KBM-7 (cell line): ENCODE measurements at regions not wholly inside any gene's neighbourhood (a gene's known extent, or its start where the extent isn't known, plus 50 kb on each side); places are given as distances from the start of the nearest gene placed in this dataset.
A peak's percentile ranks its signal among the peaks of the same experiment; 100 is the strongest.
"Not testable (repeated sequence)": the region's sequence is repeated elsewhere in the genome, so short reads cannot be mapped to it uniquely, and the experiment has no call there.

Source experiments
- DNase-seq: peaks from one replicate; pipeline ENCODE4 v3.0.0-alpha.2; 2015
- in situ Hi-C: fragments of 300-500 bp; cut with MboI; formaldehyde crosslinking; loops from 2 replicates; pipeline ENCODE4 v1.14.3; 2020; ENCODE audit warnings: low sequenced_read_pairs, low pct_unique_long_range_greater_than_20kb, mixed read lengths

GRCh38 chr10:93215312-93215711, 141.6 kb downstream of the CYP26A1 start:
- in situ Hi-C loops, result no loop called here
- no peak for DNase-seq

DNA sequence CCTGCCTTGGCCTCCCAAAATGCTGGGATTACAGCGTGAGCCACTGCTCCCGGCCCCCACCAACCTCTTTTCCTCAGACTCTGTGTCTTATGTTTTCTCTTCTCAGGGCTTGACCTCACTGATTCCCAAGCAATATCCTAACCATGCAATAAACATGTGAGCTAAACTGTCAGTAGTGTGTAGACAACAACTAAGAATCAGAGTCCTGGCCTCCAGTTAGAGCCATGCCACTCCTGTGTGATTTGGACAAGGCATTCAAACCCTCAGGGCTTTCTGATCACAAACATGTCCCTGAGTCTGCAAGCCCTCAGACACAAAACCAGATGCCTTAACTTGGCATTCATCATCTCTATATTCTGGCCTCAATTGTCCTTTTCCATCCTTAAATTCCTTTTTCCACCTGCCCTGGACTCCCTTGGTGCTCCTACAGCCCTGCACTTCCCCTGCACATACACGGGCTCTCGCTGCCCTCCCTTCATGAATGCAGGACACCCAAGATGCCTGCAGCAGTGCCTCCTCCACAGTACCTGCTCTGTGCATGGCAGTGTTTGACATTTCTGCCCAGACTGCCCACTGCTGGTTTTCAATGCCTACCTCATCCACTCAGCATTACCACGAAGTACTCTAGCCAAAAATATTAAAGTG, 142.8 kb downstream of the CYP26A1 start:
- in situ Hi-C loops, result no loop called here
- no peak for DNase-seq

- DNase-seq, result no peak
- in situ Hi-C loops, result no loop called here
These were observed 144.7 kb downstream of the CYP26A1 start for GRCh38 chr10:93218386-93218785.

DNA sequence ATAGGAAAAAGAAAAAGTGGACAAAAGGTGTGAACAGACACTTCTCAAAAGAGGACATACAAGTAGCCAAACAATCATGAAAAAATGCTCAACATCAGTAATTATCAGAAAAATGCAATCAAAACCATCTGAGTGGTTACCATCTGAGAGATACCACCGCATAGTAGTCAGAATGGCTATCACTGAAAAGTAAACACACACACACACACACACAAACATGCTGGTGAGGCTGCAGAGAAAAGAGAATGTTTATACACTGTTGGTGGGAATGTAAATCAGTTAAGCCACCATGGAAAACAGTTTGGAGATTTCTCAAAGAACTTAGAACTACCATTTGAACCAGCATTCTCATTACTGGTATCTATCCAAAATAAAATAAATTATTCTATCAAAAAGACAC, 145.7 kb downstream of the CYP26A1 start:
- in situ Hi-C loops, result no loop called here
- DNase-seq, result no peak

- no peak for DNase-seq
- in situ Hi-C loops, result no loop called here
These were observed 146.8 kb downstream of the CYP26A1 start for GRCh38 chr10:93220296-93221170.

GRCh38 chr10:93221171-93221496, 147.4 kb downstream of the CYP26A1 start:
- in situ Hi-C loops, result no loop called here
- DNase-seq, result no peak

DNA sequence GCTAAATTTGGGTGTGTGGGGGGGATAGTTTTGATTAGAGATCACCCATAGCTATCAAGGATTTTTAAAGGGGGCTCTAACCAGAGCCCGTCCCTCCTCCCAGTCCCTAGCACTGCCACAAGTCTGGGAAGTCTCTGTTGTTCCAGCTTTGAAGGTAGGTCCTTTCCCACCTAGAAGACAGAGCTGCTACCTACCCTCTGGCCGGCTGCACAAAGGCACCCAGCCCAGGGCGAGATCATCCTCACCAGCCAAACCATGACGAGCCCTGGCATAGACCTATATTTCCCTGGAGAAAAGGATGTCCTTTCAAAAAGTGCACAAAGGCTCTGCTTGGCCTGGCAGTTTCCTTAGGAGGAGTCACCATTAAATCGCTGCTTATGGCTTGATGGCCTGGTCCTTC, 147.8 kb downstream of the CYP26A1 start:
- DNase-seq, result no peak
- in situ Hi-C loops, result no loop called here

- in situ Hi-C loops, result no loop called here
- DNase-seq, result no peak
These were observed 148.6 kb downstream of the CYP26A1 start for GRCh38 chr10:93222211-93222754.

- DNase-seq, result no peak
- in situ Hi-C loops, result no loop called here
These were observed 149.2 kb downstream of the CYP26A1 start for GRCh38 chr10:93222876-93223275.

DNA sequence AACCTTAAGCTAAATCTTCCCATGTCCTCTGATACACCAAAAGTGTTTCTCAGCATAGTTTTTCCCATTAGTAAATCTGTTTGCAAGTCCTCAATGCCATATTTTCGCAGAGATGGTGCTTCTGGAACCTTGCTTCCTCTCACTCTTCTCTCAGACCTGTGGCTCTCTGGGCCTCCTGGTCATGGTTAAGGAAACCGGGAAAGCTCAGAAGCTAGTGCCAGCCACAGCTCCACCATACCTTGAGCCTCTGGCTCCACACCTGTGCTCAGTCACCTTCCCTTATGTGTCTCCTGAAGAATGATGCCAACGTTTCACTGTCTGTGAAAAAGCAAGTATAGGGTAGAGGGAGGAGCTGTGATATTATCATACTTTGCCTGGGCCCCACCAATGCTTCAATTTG, 149.6 kb downstream of the CYP26A1 start:
- in situ Hi-C loops, result no loop called here
- no peak for DNase-seq

DNA sequence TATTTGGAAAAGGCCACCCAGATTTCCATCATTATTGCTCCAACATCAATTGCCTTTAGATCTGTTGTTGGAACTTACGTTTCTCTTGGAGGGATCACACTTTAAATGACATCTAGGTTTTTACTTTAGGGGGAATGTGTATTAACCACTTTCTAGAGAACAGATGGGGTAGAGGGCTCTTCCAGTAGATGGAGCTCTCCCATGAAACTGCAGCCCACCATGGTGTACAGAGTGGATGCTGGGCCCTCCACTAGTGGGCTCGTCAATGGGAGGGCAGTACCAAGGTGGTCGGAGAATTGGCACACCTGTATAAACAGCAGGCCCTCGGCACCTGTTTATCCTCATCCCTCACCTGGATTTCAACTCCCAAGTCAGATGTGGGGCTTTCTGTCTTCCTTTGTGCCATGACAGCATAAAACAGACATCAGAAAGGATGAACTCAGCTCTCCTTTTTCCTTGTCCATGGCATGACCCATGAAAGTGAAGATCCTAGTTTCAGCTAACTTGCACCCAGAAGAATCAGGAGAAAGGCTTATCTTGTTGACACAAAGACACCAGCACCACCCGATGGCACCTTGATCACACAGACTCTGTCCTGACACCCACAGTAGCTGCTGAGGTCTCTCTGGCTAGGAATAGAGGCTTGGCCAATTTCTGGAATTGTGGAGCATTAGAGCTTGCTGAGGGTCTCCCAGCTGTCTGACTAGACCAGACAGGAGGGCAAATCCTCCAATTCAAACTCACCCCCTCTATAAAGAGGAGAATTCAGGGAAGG, 150.5 kb downstream of the CYP26A1 start:
- peak; percentile 7 for DNase-seq
- in situ Hi-C loops, result no loop called here

DNA sequence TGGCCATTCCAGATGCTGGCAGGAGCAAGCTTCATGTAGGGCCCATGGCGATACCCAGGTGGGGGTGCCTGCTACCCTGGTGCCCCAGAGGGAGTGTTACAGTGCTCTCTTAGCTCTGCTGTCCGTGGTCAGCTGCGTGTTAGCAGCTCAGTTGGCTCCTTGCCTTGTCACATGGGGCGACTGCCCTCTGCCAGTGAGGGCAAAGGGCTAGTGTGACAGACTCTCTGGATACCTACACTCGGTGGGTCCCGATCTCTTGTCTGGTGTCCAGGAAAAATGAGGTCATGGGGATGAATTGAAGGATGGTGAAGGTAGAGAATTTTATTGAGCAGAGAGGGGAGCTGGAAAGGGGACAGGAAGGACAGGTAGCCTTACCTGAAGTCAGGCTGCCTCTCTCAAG, 152.2 kb downstream of the CYP26A1 start:
- in situ Hi-C loops, result no loop called here
- DNase-seq, result no peak

DNA sequence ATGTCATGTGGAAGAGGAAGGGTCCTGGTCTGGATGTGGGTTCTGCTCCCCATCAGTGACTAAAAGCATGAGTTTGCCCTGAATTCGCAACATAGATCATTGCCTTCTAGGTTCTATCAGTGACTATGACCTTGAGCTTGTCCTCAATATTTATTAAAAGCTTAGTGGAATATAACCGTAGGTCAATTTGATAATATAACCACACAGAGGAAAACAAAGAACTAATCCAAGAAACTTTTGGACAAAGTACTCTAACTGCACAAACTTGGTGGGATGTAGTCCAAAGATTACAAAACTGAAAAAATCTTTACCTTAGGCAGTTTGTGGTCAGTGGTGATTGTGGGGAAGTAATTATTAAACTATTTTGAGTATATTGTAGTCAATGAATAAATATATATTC, 152.9 kb downstream of the CYP26A1 start:
- in situ Hi-C loops, result no loop called here
- no peak for DNase-seq

- in situ Hi-C loops, DNase-seq: not testable (repeated sequence)
These were observed 156.9 kb downstream of the CYP26A1 start for GRCh38 chr10:93230596-93230995.

- DNase-seq, in situ Hi-C loops: not testable (repeated sequence)
These were observed 158.5 kb downstream of the CYP26A1 start for GRCh38 chr10:93232159-93232558.

DNA sequence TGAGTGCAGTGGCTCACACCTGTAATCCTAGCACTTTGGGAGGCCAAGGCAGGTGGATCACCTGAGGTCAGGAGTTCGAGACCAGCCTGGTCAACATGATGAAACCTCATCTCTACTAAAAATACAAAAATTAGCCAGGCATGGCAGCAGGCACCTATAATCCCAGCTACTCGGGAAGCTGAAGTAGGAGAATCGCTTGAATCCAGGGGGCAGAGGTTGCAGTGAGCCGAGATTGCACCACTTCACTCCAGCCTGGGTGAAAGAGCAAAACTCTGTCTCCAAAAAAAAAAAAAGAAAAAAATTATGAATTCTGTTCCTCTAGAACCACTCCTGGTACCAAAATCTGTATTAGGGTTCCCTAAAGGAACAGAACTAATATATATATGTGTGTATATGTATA, 161.2 kb downstream of the CYP26A1 start:
- in situ Hi-C loops, DNase-seq: not testable (repeated sequence)

DNA sequence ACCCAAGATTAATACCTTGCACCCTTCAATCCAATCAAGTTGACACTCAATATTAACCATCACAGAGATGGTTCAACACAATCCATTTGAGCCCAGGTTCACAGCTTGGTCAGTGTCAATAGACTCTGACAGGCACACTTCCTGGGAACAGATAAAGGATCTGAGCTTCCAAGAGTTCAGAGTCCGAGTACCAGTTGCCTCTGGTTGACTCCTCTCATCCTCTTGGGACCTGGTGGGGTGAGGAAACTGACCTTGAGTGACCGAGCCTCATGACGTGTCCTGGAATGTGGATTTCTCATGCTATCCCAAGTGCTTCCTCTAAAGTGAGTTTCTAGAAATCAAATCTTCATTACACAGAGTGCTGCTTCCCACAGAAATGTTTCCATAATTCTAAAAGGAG, 162.0 kb downstream of the CYP26A1 start:
- DNase-seq, result no peak
- in situ Hi-C loops, result no loop called here

- in situ Hi-C loops, result no loop called here
- no peak for DNase-seq
These were observed 162.8 kb downstream of the CYP26A1 start for GRCh38 chr10:93236393-93237040.

GRCh38 chr10:93245147-93245546, 171.5 kb downstream of the CYP26A1 start:
- in situ Hi-C loops, result no loop called here
- no peak for DNase-seq
